HL-60/S4 treated with retinoic acid at 250 ng/mL for 4 days and 3 days (cell line): ENCODE measurements at regions not wholly inside any gene's neighbourhood (a gene's known extent, or its start where the extent isn't known, plus 50 kb on each side); places are given as distances from the start of the nearest gene placed in this dataset.

Experiments
- in situ Hi-C: fragments of 300-500 bp; cut with MboI; formaldehyde crosslinking; loops from 2 replicates; pipeline ENCODE4 v1.7.0; 2022; ENCODE audit warnings: low sequenced_read_pairs

DNA sequence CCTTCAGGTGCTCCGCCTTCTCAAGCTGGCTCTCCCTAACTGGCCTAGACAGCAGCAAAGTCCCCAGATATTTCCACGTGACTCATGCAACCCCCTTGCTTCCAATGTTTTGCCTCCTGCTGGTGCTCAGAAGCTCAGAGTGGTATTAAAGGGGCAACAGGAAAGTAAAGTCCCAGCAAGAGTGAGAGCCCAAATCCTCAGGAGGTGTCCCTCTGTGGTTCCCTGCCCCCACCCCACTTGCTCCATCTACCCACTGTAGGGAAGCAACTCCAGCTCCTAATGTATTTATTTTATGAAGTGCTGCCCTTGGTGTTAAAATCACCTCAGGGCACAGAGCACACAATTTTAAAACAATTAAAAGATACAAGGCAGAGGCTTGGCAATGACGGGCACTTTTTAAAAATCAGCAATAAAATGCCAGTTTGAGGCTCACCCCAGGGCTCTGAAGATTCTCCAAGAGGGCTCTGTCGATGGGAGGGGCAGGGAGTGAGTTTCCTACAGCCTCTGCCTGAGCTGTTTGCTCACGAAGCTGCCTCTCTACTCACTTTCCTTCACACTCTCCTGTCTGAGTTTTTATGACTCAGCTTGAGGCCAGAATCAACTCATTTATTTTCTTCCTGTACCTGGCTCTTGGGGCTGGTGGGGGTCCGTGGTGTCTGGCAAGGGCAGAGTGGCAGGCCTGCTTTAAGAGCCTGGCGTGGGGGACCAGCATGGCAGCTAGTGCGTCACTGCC, 81.9 kb upstream of the MAX start:
- in situ Hi-C loops: no loop called here

DNA sequence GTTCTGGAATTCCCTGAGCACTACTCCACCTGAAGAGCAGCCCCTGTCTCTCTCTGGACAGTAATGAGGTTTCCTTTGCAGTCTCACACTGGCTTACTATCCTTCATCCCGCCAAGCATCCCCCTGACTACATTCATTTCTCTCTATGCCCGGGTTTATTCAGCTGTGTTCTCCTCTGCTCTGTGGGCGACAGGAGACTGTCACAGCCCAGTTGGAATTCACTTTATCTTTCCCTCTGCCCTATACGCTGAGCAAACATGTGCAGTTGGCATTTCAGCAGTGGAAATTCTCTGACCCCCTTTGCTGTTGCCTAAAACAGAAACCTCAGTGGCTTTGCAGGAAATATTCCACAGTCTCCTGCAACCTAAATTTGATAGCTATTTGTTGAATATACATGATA, 83.5 kb upstream of the MAX start:
- in situ Hi-C loops: no loop called here

DNA sequence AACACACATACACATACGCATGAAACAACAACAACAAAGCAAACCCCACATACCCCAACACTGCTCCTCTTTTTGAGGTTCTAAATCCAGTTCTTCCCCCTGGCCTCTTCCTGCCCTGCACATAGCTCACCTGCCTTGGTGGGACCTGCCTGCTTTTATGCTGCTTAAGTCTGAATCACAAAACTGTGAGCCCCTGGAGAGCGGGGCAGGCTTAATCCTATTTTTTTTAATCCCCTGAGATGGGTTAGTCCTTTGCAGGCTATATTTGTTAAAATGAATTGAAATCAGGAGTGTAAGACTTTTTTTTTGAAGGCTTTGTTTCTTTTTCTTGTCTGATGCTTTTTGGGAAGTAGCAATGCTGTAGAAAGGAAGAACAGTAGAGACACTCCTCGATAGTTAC, 84.6 kb upstream of the MAX start:
- in situ Hi-C loops: no loop called here

DNA sequence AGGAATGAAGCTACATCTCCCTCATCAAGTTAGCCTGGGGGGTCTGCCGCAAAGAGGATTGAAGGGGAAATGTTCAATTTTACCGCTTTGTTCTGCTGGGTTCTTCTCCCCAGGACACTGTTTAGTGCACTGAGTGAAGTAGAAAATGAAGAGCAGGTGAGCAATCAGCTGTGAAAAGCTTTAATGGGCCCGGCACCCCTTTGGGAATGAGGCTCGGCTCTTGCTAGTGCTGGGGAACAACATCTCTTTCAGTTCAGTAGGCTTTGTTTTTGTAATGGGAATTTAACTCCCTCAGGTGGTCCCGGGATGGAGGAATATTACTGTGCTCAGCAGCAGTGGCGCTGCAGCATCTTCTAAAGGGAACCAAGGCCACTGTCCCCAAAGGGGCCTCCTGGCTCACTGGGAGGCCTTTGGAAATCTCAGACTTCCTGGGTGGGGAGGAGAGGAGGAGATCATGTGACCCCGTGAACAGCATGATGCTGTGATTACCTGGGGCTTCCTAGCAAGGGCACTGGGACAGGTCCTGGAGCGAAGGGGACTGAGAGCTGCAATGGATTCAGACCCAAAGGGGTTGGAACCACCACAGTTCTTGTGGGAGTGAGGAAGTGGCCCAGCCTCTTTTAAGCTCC, 85.2 kb upstream of the MAX start:
- in situ Hi-C loops: no loop called here

DNA sequence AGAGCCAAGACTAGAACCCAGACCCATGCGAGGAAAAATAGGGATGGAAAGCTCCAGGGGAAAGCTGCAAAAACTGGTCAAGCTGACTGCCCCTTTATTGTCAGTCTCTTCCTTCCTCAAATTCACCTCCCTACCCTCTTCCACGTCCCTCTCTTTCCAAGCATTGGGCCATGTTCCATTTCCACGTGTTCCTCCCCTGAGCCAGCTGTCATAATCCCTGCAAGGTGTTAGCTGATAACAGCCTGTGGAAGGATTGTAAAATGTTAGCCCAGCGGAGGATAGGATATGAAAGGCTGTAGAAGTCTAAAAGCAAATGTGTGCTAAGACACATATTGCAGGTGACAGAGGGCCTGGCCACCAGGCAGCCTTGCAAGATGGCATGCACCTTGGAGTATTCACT, 88.0 kb upstream of the MAX start:
- in situ Hi-C loops: no loop called here

DNA sequence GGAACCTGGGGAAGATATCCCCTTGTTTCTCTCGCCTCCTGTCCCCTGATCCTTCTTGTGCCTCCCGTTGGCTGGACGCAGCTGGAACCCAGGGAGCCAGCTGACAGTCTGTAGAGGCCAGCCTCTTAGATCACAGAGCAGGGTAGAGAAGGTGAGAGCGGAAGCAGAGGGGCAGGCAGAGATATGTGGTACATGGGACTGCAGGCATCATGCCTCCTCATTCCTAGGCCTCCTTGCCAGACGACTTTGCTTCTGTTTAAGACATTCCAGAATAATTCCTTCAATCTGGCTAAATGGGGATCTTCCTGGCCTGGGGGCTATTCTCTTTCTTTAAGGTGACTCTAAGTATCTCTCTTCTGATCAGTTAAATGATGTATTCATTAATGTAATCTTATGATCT, 89.4 kb upstream of the MAX start:
- in situ Hi-C loops: no loop called here

DNA sequence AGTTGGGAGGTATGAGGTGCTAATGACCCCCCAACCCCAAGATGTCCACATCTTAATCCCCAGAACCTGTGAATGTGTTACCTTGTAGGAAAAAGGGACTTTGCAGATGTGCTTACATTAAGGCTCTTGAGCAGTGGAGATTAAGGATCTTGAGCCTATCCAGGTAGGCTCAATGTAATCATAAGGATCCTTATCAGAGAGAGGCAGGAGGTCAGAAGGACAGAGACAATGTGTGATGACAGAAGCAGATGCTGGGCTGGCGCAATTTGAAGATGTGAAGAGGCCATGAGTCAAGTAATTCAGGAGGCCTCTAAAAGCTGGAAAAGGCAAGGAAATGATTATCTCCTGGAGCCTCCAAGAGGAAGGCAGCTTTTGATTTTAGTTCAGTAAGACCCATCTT, 90.4 kb upstream of the MAX start:
- in situ Hi-C loops: no loop called here

DNA sequence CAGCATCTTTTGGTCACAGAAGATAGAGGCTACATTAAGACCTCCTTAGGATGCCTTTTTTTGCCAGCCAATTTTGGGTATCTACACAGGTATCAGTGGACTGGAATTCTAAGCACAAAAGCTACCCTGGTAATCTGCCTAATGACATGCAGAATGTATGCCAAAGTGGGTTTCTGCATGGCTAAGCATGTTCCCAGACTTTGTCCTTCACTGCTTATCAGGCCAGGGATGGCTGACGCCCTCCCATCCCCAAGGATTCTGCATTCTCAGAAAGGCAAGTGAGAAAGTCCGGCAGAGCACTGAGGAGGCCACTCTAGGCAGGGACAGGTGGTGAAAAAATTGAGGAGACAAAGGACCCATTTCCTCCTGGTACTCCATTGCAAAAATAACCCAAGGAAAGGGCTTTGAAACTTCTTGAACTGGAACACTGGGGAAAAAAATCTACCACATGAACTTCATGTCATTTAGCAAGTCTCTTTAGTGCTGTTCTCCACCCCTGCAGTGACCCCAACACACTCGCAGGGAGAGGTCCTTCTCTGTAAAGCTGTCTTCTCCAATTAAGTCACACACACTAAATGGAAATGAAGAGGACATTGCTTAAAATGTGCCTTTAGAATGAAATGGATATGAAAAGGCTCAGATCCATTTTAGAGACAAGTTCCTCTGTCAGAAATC, 91.7 kb upstream of the MAX start:
- in situ Hi-C loops: no loop called here

DNA sequence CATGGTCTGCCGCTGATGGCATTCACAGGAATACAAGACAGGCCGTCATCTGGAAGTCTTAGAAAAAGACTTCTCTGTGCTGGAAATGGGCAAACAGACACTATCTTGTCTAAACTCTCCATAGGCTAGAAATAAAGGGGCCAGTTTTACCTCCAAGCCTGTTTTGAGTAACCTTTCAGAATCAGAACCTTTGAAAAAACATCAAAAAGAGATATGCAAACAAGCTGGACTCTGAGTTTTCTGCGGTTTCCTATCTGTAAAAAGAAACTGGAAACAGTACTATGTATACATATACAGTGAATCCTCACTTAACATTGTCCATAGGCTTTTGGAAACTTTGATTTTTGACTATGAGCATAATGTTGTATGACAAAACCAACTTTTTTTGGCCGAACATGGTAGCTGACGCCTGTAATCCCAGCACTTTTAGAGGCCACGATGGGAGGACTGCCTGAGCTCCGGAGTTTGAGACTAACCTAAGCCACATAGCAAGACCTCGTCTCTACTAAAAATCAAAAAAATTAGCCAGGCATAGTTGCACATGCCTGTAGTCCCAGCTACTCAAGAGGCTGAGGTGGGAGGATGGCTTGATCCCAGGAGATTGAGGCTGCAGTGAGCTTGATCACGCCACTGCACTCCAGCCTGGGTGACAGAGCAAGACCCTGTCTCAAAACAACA, 92.9 kb upstream of the MAX start:
- in situ Hi-C loops: no loop called here

DNA sequence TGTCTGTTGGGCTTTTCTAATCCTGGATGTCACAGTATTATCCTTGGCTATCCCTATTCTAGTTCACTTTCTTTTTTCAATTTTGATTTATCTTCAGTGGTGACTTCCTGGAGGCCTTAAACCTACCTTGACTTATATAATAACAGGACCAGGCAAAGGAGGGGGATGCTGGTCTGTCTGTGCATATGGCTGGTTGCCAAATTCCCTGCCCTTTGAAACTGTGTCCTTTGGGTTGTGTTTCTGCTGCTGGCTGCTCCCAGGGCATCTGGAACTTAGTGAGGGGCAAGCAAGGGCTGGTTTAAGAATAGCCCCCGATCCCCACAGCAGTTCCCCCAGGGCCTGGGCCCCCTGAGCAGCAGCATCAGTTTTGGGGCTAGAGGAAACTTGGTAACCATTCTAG, 96.0 kb upstream of the MAX start:
- in situ Hi-C loops: no loop called here

DNA sequence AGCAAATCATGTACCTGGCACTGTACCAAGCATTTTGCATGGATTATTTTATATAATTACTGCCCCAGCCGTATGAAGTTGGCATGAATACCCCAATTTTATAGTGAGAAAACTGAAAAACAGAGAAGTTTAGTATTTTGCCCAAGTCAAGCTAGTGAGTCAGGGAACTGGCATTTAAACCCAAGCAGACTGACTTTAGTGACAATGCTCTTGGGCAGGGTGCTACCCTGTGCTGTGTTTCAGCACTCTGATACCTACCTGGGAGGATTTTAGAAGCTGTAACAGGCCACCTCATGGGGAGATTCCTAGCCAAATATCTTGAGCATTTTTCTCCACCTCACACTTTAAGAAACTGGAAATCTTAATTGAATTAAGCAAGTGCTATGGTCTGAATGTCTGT, 98.1 kb upstream of the MAX start:
- in situ Hi-C loops: no loop called here

DNA sequence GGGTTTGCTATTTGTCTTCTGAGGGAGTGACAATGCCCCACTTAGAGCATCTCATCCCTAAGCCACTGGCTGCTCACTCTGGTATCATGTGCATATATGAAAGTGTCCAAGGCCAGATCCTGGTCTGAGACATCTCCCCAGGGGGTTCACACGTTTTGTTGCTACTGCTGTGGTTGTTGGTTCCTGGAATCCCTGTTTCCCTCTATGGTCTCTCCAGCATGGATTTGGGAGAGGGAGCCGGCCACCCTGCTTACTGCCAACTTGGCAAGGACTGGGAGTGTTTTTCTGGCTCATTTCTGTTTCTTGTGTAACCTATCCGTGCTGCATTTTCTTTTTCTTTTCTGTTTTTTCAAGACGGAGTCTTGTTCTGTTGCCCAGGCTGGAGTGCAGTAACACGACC, 101.3 kb upstream of the MAX start:
- in situ Hi-C loops: no loop called here

DNA sequence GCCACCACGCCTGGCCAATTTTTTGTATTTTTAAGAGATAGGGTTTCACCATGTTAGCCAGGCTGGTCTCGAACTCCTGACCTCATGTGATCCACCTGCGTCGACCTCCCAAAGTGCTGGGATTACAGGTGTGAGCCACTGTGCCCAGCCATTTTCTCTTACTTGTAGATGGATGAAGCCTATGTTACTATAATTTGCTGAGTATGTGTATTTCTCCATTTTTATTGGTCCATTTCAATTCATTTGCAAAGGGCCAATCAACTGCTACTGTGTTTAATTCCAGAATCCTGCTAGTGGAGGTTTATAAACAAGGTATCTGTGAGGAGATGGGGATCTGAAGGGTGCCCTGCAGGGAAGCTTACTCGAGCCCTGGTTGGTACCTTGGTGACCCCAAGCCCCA, 101.7 kb upstream of the MAX start:
- in situ Hi-C loops: no loop called here

DNA sequence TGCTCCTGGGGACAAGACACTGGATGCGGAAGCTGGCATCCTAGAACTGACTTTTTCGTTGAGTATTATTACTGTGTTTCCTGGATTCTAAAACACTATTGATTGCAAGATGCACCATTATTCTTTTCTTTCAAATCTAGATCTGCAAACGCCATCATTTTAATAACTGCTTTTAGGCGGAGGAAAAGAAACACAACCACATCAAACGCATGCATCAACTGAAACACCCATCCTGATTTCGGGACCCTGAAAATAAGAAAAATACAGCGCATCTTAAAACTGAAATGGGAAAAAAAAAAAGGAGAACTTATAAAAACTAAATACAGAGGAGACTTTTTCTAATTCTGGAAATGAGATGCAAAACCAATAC, 103.7 kb upstream of the MAX start:
- in situ Hi-C loops: no loop called here

DNA sequence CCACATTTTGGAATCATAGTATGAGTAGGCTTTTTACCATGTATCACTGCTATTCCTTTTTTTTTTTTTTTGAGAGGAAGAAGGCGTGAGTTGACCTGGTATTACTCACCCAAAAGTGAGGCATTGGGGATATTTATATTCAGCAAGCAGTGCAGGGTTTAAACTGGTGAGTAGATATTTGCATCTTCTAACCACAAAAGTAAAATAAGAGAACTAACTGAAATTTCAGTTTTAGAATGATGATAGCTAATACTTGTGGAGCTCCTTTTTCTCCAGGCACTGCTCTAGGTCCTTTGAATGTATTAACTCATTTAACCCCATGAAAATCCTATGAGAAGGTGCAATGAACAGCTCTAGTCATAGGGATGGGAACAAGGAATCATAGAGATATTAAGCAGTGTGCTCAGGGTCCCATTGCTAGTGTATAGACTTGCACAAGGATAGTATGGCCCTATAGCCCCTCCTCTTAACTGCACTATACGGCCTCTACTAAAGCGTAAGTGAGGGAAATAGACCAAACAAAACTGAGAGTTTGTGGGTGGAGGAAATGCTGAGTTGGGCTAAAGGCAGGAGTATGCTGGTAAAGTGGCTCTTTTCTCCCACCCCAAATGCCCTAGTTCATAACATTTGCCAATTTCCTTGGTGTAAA, 104.3 kb upstream of the MAX start:
- in situ Hi-C loops: no loop called here

DNA sequence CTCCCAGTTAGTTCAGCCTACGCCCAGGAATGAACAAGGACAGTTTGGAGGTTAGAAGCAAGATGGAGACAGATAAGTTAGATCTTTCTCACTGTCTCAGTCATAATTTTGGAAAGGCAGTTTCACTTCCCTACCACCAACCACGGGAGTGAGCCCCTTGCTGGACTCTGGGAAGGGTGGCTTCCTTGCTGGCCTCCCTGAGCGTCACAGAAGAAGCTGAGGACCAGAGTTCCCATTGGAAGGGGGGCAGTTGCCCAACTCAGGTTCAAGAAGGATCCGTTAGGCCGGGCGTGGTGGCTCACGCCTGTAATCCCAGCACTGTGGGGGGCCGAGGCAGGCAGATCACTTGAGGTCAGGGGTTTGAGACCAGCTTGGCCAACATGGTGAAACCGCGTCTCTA, 106.2 kb upstream of the MAX start:
- in situ Hi-C loops: no loop called here

DNA sequence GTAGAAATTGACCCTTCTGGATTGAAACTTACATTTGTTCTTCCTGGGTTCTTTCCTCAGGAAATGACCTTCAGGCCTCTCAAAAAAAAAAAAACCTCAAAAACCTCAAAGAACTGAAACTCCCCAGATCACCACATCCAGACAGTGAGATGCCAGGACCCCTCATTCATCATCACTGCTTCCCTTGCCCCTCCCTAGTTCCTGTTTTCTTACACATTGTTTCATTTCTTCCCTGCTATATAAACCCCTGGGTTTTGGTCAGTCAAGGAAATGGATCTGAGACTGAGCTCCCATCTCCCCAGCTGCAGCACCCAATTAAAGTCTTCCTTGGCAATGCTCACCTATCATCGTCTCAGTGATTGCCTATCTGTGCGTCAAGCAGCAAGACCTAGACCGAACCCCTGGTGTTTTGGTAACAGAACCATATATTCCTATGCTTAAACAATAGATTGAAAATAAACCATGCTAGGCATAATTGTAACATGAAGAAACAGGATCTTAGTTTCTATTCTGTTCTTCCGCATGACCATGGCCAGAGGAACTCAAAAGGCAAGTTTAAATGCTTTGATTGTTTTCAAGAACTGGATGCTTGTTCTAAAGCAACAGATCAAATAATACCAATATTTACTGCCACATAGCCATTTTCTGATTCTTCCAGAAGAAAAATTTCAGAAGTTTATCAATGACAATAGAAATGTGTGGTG, 108.0 kb upstream of the MAX start:
- in situ Hi-C loops: no loop called here

DNA sequence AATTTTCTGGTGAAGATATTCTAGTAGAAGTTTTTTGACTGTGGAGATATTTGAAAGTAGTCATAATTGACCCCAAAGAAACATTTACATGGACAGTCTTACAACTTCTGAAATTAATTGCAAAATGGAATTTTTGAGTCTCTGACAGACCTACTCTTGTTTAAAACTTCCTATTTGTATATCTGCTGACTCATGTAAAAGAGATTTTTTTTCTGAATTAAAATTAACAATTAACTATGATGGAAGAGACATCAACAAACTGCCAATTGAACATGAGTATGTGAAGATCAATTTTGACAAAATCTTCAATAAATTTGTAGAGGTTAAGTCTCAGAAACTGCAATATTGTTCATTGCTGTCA, 108.5 kb upstream of the MAX start:
- in situ Hi-C loops: no loop called here

DNA sequence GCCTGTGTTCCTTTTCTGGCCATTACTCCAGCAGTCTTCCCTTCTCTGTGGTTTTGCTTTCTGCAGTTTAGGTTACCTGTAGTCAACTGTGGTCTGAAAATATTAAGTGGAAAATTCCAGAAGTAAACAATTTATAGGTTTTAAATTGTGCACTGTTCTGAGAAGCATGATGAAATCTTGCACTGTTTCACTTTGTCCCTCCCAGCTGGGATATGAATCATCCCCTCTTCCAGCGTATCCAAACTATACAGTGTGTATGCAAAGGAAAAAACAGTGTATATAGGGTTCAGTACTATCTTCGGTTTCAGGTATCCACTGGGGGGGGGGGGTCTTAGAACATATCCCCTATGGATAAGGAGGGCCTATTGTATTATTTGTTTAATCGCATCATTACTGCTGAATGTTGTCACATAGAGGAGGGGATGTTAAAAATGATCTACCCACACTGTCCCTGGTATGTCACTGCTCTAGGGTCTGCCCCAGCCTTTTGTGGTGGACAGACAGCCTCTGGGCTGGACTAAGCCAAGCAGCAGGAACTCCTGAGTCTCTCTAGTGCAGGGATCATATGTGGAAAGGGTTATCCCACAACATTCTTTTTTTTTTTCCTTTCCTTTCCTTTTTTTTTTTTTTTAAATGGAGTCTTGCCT, 109.1 kb upstream of the MAX start:
- in situ Hi-C loops: no loop called here

DNA sequence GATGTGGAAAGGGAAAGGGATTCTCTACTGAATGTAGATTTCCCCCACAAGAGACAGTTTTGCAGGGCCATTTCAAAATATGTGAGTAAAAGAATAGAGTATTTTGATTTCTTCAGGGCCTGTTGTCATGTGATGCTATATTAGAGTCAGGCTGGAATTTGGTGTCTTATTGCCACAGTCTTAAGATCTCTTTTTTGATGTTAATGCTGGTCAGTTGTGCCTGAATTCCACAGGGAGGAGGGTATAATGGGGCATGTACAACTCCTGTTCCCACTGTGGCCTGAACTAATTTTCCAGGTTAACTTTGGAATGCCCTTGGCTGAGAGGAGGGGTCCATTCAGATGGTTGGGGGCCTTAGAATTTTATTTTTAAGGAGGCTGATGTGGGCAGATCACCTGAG, 111.0 kb upstream of the MAX start:
- in situ Hi-C loops: no loop called here
